Hepatocyte (in vitro differentiated cells): ENCODE measurements at regions not wholly inside any gene's neighbourhood (a gene's known extent, or its start where the extent isn't known, plus 50 kb on each side); places are given as distances from the start of the nearest gene placed in this dataset.

Experiments
- CTCF ChIP-seq: fragments of 200-600 bp; sonication (generic); IDR thresholded peaks from 2 replicates; pipeline ENCODE4 v1.5.1; 2016; ENCODE audit warnings: antibody characterized with exemption, mild to moderate bottlenecking; ENCODE audit not compliant: poor library complexity
- EZH2 ChIP-seq: fragments of 200-600 bp; sonication (generic); IDR thresholded peaks from 2 replicates; pipeline ENCODE4 v1.6.1; 2016; ENCODE audit warnings: antibody characterized with exemption, mild to moderate bottlenecking, borderline replicate concordance
- EZH2phosphoT487 ChIP-seq: fragments of 200-600 bp; sonication (generic); IDR thresholded peaks from one replicate; pipeline ENCODE4 v1.6.1; 2018; ENCODE audit warnings: antibody characterized with exemption, mild to moderate bottlenecking, low read depth, moderate library complexity; ENCODE audit not compliant: unreplicated experiment, severe bottlenecking

GRCh38 chr17:79255456-79255855 lies 180.8 kb downstream of the ENGASE start:
- no peak for TF ChIP-seq CTCF
- TF ChIP-seq EZH2 = no peak
- no peak for TF ChIP-seq EZH2phosphoT487
